ENCODE measurements at regions not wholly inside any gene's neighbourhood (a gene's known extent, or its start where the extent isn't known, plus 50 kb on each side); places are given as distances from the start of the nearest gene placed in this dataset.

DNA sequence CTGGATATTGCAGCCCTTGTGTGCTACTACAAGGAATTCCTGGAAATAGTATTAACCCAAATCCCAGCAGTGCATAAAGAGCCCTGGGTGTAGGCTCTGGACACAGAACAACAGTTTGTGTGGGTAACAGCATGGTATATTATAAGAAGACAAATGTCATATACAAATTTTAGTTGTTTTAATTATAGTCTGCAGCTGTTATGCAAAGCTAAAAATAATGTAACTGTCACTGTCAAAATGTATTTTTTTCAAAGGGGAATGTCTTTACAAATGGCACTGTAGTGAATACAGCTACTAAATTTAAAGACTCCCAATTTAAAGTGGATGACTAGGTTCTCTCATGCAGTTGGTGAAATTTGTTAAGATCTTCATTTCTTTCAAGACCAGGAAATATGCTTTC is 339.0 kb downstream of the GPR37 start:
- no peak for DNase-seq (ENCODE audit: low read depth)
- H3K4me3 ChIP-seq (ENCODE audit: low read depth, low read length): no peak overlapping the region

DNA sequence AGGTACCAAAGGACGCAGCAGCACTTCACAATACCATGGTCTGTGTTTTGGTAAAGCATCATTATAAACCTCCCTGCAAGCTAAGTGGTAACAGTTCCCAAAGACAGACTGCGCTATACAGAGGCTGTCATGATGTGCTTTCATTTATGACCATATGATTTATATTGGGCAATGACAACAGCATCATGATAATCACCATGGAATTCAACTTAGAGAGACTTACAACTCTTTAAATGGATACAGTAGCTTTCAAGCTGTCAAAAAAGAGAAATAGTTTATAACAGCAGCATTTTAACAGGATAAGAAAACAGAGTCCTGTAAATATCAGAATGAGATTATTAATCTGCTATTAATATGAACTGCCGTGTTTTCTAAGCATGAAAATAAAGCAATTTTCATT is 341.7 kb downstream of the GPR37 start:
- TF ChIP-seq POLR2A (IDR thresholded peaks at IDR 0.05; ENCODE audit: extremely low read depth, insufficient read length) (no peak), MYC (IDR thresholded peaks at IDR 0.05; ENCODE audit: low read depth, low read length) (no peak)
- TF ChIP-seq, protein P1, sequence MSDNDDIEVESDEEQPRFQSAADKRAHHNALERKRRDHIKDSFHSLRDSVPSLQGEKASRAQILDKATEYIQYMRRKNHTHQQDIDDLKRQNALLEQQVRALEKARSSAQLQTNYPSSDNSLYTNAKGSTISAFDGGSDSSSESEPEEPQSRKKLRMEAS (IDR thresholded peaks at IDR 0.05; ENCODE audit: low read depth, low read length): no peak
- TF ChIP-seq, protein P2, sequence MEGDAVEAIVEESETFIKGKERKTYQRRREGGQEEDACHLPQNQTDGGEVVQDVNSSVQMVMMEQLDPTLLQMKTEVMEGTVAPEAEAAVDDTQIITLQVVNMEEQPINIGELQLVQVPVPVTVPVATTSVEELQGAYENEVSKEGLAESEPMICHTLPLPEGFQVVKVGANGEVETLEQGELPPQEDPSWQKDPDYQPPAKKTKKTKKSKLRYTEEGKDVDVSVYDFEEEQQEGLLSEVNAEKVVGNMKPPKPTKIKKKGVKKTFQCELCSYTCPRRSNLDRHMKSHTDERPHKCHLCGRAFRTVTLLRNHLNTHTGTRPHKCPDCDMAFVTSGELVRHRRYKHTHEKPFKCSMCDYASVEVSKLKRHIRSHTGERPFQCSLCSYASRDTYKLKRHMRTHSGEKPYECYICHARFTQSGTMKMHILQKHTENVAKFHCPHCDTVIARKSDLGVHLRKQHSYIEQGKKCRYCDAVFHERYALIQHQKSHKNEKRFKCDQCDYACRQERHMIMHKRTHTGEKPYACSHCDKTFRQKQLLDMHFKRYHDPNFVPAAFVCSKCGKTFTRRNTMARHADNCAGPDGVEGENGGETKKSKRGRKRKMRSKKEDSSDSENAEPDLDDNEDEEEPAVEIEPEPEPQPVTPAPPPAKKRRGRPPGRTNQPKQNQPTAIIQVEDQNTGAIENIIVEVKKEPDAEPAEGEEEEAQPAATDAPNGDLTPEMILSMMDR (IDR thresholded peaks at IDR 0.05; ENCODE audit: low read depth, low read length): no peak
- no peak for DNase-seq (ENCODE audit: low read depth)
- H3K4me3 ChIP-seq (ENCODE audit: low read depth, low read length): no peak overlapping the region

More for the DNA sequence above, 339.0 kb downstream of the GPR37 start:
- TF ChIP-seq, protein P2 (IDR thresholded peaks at IDR 0.05; ENCODE audit: low read depth, low read length): no peak
- TF ChIP-seq MYC (IDR thresholded peaks at IDR 0.05; ENCODE audit: low read depth, low read length) (no peak), POLR2A (IDR thresholded peaks at IDR 0.05; ENCODE audit: extremely low read depth, insufficient read length) (no peak)
- TF ChIP-seq, protein P1 (IDR thresholded peaks at IDR 0.05; ENCODE audit: low read depth, low read length): no peak

DNA sequence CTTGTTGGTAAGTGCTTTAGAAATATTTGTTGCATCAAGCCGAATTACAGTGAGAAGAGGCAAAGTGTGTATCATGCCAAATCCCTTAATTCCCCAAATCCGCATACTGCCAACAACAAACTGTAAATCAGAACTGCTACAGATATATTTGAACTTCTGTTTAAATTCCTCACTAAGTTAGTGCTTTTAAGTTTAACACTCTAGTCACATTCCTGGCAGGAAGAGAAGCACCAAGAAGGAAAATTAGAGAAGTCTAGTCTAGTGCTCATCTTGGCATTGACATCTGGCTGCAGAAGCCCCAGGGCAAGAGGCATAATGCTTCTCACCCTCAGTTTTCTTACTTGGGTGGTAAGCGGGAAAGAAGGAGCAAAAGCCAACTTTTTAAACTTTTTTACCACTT is 343.5 kb downstream of the GPR37 start:
- no peak overlapping the region for H3K4me3 ChIP-seq (ENCODE audit: low read depth, low read length)
- TF ChIP-seq, protein P1 (IDR thresholded peaks at IDR 0.05; ENCODE audit: low read depth, low read length): no peak
- TF ChIP-seq MYC (IDR thresholded peaks at IDR 0.05; ENCODE audit: low read depth, low read length) (no peak), POLR2A (IDR thresholded peaks at IDR 0.05; ENCODE audit: extremely low read depth, insufficient read length) (no peak)
- TF ChIP-seq, protein P2 (IDR thresholded peaks at IDR 0.05; ENCODE audit: low read depth, low read length): no peak
- no peak for DNase-seq (ENCODE audit: low read depth)

DNA sequence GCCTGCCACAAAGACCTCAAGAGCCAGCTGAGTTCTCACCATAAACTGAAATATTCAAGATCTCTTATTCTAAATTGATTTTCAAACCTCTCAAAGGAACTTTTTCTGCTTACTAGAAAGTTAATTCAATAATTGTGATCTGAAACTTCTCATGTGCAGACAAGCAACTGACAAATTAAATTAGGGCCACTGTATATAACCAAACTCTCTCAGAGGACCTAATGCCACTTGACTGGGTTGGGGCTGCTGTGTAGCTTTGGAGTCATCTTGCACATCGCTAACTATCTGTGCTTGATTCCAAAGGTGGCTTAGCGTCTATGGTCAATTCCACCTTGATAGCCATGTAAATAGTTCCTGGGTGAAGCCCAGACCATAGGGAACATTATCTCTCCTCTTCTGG is 345.2 kb downstream of the GPR37 start:
- DNase-seq (ENCODE audit: low read depth): no peak

DNA sequence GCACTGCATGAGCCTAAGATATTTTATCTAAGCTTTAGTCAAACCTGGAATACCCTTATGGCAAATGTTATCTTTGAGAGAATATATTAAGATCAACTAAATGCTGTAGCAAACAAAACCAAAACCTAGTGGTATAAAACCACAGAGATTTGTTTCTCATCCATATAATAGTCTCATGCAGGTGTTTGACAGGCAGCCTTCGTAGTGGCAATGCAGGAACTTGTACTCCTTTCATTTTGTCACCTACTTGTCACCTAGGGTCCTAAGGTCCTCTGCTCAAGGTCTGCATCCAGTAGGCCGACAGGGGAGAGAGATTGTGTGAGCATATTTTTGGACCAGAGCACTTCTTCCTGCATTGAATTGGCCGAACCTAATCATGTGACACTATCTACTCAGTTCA is 352.6 kb downstream of the GPR37 start:
- no peak overlapping the region for H3K4me3 ChIP-seq (ENCODE audit: low read depth, low read length)
- TF ChIP-seq MYC (IDR thresholded peaks at IDR 0.05; ENCODE audit: low read depth, low read length) (no peak), POLR2A (IDR thresholded peaks at IDR 0.05; ENCODE audit: extremely low read depth, insufficient read length) (no peak)
- TF ChIP-seq, protein P2 (IDR thresholded peaks at IDR 0.05; ENCODE audit: low read depth, low read length): no peak
- TF ChIP-seq, protein P1 (IDR thresholded peaks at IDR 0.05; ENCODE audit: low read depth, low read length): no peak
- DNase-seq (ENCODE audit: low read depth): no peak

More for the DNA sequence above, 345.2 kb downstream of the GPR37 start:
- H3K4me3 ChIP-seq (ENCODE audit: low read depth, low read length): no peak overlapping the region
- TF ChIP-seq, protein P1 (IDR thresholded peaks at IDR 0.05; ENCODE audit: low read depth, low read length): no peak
- TF ChIP-seq POLR2A (IDR thresholded peaks at IDR 0.05; ENCODE audit: extremely low read depth, insufficient read length) (no peak), MYC (IDR thresholded peaks at IDR 0.05; ENCODE audit: low read depth, low read length) (no peak)
- TF ChIP-seq, protein P2 (IDR thresholded peaks at IDR 0.05; ENCODE audit: low read depth, low read length): no peak

Data from NB4 (cell line).